SHP77 treated with DMSO at 0.1 percent for 48 hours (cell line): ENCODE measurements at regions not wholly inside any gene's neighbourhood (a gene's known extent, or its start where the extent isn't known, plus 50 kb on each side); places are given as distances from the start of the nearest gene placed in this dataset.

ENCODE experiments used
- DNase-seq: peaks from one replicate; lab custom pipeline; 2025; lab: John Stamatoyannopoulos, UW

DNA sequence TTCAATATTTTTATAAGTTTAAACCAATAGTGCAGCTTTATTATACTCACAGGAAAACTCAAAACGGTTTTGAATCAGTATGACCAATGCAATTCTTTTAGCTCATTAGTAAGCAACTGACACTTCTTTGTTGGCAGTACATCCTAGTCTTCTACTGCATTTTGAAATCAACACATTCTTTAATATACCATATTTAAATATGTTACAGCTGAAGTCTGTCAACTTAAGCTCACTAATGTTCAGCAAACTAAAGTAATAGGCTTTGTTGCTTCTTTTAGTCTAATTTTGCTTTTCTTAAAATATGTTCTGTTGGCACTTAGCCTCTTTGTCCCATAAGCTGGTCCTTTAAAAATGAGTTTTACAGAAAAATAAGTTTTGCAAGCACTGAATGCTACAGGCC is 55.4 kb upstream of the CCBE1 start:
- no peak for DNase-seq

GRCh38 chr18:59751186-59751585 is 54.0 kb upstream of the CCBE1 start:
- no peak for DNase-seq

- no peak for DNase-seq
These were observed 51.6 kb upstream of the CCBE1 start for GRCh38 chr18:59748628-59749360.
